ENCODE measurements at regions not wholly inside any gene's neighbourhood (a gene's known extent, or its start where the extent isn't known, plus 50 kb on each side); places are given as distances from the start of the nearest gene placed in this dataset.

DNA sequence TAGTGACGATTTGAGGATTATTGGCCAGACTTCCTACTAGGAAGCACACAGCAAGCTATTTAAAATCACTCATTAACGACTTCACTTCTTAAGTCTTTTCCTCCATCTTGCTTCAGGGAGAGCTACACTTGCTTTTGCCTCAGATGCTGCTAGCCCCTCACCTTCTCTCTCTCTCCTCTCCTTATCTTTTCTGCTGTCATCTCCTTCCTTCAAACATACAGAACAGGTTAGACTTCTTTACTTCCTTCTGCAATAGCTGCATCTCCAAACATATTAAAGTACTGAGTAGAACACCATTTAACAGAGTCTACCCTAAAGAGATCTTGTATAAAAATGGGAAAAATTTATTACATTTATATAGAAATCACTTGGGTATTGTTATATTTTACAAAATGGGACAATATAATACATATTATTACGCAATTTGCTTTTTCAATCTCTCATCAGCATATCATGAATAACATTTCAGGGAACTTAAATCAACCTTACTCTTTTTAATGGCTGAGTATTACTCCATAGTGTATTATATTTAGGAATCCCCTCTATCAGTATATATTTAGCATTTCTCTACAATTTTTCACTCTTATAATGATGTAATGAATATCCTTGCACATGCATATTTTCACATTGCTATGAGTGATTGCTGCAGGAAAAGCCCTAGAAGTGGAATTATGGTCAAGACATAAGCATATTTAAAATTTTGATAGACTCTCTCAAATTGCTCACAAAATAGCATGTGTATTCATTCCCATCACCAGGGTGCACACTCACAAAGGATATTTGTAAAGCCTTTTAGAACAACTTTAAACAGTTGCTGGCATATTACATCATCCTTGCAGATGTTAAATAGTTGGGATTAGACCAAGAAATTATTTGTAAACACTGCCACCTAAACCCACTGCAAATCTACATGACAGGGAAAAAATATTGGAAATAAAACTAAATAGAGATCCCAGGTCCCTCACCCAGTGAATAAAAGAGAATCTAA, 164.5 kb upstream of the NFIB start:
- Histone ChIP-seq H3K9me3 (replicated peaks; ENCODE audit: control insufficient read depth, insufficient read depth, low read length) (no peaks in the 10 kb centered on the region), H3K27ac (ENCODE audit: insufficient read depth, low read depth, low read length) (no peak overlapping the region), H3K9ac (replicated peaks; ENCODE audit: extremely low read depth, insufficient read depth, low read length) (no peak overlapping the region), H3K4me1 (ENCODE audit: control insufficient read depth, extremely low read depth, insufficient read depth, low read length) (peaks cover 18% of the 10 kb centered on the region), H3K27me3 (ENCODE audit: control insufficient read depth in 2 of 2, insufficient read depth in 2 of 2, low read length in 2 of 2) (no peaks in the 10 kb centered on the region), H3K36me3 (ENCODE audit: control insufficient read depth in 2 of 2, extremely low read depth in 1 of 2, insufficient read depth in 2 of 2, low read length in 2 of 2) (no peaks in the 10 kb centered on the region), H2AFZ (ENCODE audit: low read depth, low read length) (no peak overlapping the region), H3K4me2 (ENCODE audit: insufficient read depth, low read length) (no peak overlapping the region), H3K79me2 (ENCODE audit: control insufficient read depth, insufficient read depth, low read length) (no peaks in the 10 kb centered on the region), H3K4me3 (replicated peaks in 1 of 3; ENCODE audit: insufficient read depth in 1 of 3, low read depth in 1 of 3, low read length in 3 of 3) (no peak overlapping the region), H3K9me1 (replicated peaks; ENCODE audit: control insufficient read depth, extremely low read depth, insufficient read depth, low read length) (no peaks in the 10 kb centered on the region), H4K20me1 (replicated peaks; ENCODE audit: control insufficient read depth, extremely low read depth, insufficient read depth, low read length) (no peaks in the 10 kb centered on the region)
- CTCF ChIA-PET: interaction anchor here (1.0 to 1.7 kb wide), 3 partner anchors 11 to 290 kb away, joined by 3 to 4 read pairs (median 4); no protein-coding TSS in a partner anchor
- POLR2A ChIA-PET: no interaction called here
- TF ChIP-seq MYC (IDR thresholded peaks at IDR 0.05; ENCODE audit: low read depth, low read length) (no peak), EZH2 (IDR thresholded peaks at IDR 0.05; ENCODE audit: borderline replicate concordance, low read depth, low read length, severe bottlenecking) (no peak), JUN (IDR thresholded peaks at IDR 0.05; ENCODE audit: borderline replicate concordance, insufficient read depth, insufficient read length, low read depth) (no peak), POLR2A (IDR thresholded peaks at IDR 0.05; ENCODE audit: low read depth, low read length) (no peak), POLR2AphosphoS5 (IDR thresholded peaks at IDR 0.05; ENCODE audit: insufficient read depth, low read depth, low read length) (no peak), GATA2 (IDR thresholded peaks at IDR 0.05; ENCODE audit: insufficient read depth, insufficient read length, low read depth, low read length) (no peak), FOS (IDR thresholded peaks at IDR 0.05; ENCODE audit: borderline replicate concordance, insufficient read depth, low read length) (no peak)
- TF ChIP-seq, protein P1, sequence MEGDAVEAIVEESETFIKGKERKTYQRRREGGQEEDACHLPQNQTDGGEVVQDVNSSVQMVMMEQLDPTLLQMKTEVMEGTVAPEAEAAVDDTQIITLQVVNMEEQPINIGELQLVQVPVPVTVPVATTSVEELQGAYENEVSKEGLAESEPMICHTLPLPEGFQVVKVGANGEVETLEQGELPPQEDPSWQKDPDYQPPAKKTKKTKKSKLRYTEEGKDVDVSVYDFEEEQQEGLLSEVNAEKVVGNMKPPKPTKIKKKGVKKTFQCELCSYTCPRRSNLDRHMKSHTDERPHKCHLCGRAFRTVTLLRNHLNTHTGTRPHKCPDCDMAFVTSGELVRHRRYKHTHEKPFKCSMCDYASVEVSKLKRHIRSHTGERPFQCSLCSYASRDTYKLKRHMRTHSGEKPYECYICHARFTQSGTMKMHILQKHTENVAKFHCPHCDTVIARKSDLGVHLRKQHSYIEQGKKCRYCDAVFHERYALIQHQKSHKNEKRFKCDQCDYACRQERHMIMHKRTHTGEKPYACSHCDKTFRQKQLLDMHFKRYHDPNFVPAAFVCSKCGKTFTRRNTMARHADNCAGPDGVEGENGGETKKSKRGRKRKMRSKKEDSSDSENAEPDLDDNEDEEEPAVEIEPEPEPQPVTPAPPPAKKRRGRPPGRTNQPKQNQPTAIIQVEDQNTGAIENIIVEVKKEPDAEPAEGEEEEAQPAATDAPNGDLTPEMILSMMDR (IDR thresholded peaks at IDR 0.05; ENCODE audit: extremely low read depth in 1 of 2, insufficient read depth in 1 of 2, low read depth in 1 of 2, low read length in 2 of 2): no peak
- TF ChIP-seq, protein P2, sequence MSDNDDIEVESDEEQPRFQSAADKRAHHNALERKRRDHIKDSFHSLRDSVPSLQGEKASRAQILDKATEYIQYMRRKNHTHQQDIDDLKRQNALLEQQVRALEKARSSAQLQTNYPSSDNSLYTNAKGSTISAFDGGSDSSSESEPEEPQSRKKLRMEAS (IDR thresholded peaks at IDR 0.05; ENCODE audit: insufficient read depth, insufficient read length): no peak
- dilution Hi-C loops (cut with MboI; ENCODE audit: extremely low pct_ligation_motif_present, low sequenced_read_pairs): no loop called here
- intact Hi-C loops (cut with micrococcal nuclease): no loop called here
- no peak for DNase-seq (ENCODE audit: low read depth, low spot score)
- BruUV-seq (replicated peaks): no TSS peak
- FAIRE-seq: no peak
